ENCODE measurements at regions not wholly inside any gene's neighbourhood (a gene's known extent, or its start where the extent isn't known, plus 50 kb on each side); places are given as distances from the start of the nearest gene placed in this dataset.

- Histone ChIP-seq H3K4me3 (ENCODE audit: low read length in 2 of 2) (no peak overlapping the region), H3K36me3 (ENCODE audit: control insufficient read depth in 1 of 2, insufficient read depth in 2 of 2, low read length in 1 of 2) (no peaks in the 10 kb centered on the region), H3K4me1 (ENCODE audit: control insufficient read depth in 1 of 2, insufficient read depth in 2 of 2, low read length in 2 of 2) (no peaks in the 10 kb centered on the region), H3K27ac (ENCODE audit: low read depth in 1 of 2, low read length in 2 of 2) (no peak overlapping the region), H3K27me3 (ENCODE audit: control insufficient read depth in 1 of 2, insufficient read depth in 2 of 2, low read length in 1 of 2) (peaks cover 0 to 1% of the 10 kb centered on the region in 2 donors), H3K9me3 (ENCODE audit: control insufficient read depth, low read length) (no peaks in the 10 kb centered on the region)
- DNase-seq (no peak), ATAC-seq (ENCODE audit: low FRiP score) (no peak)
- 67 to 72% methylated on average over 3 of the region's 3 CpGs for WGBS, 2 donors
- intact Hi-C loops (cut with DNase I), result no loop called here
These were observed 318.7 kb downstream of the DHX35 start for GRCh38 chr20:39280875-39281274.

- intact Hi-C loops (cut with DNase I), result no loop called here
These were observed 316.2 kb downstream of the DHX35 start for GRCh38 chr20:39278230-39278788.

GRCh38 chr20:39277185-39277584 is 315.0 kb downstream of the DHX35 start:
- H3K4me1 ChIP-seq (ENCODE audit: control insufficient read depth in 1 of 2, insufficient read depth in 2 of 2, low read length in 2 of 2), result no peaks in the 10 kb centered on the region
- ATAC-seq (ENCODE audit: low FRiP score), result no peak
- H3K4me3 ChIP-seq (ENCODE audit: low read length in 2 of 2), result no peak overlapping the region
- DNase-seq, result no peak
- peaks cover 0 to 1% of the 10 kb centered on the region in 2 donors for H3K27me3 ChIP-seq (ENCODE audit: control insufficient read depth in 1 of 2, insufficient read depth in 2 of 2, low read length in 1 of 2)
- no peaks in the 10 kb centered on the region for H3K9me3 ChIP-seq (ENCODE audit: control insufficient read depth, low read length)
- intact Hi-C loops (cut with DNase I), result no loop called here
- WGBS, 2 donors, result 73 to 78% methylated on average over 7 of the region's 7 CpGs
- H3K36me3 ChIP-seq (ENCODE audit: control insufficient read depth in 1 of 2, insufficient read depth in 2 of 2, low read length in 1 of 2), result no peaks in the 10 kb centered on the region
- H3K27ac ChIP-seq (ENCODE audit: low read depth in 1 of 2, low read length in 2 of 2), result no peak overlapping the region

More at GRCh38 chr20:39278230-39278788, 316.2 kb downstream of the DHX35 start:
- Histone ChIP-seq H3K27me3 (ENCODE audit: control insufficient read depth in 1 of 2, insufficient read depth in 2 of 2, low read length in 1 of 2) (peaks cover 0 to 1% of the 10 kb centered on the region in 2 donors), H3K27ac (ENCODE audit: low read depth in 1 of 2, low read length in 2 of 2) (no peak overlapping the region), H3K36me3 (ENCODE audit: control insufficient read depth in 1 of 2, insufficient read depth in 2 of 2, low read length in 1 of 2) (no peaks in the 10 kb centered on the region), H3K9me3 (ENCODE audit: control insufficient read depth, low read length) (no peaks in the 10 kb centered on the region), H3K4me3 (ENCODE audit: low read length in 2 of 2) (no peak overlapping the region), H3K4me1 (ENCODE audit: control insufficient read depth in 1 of 2, insufficient read depth in 2 of 2, low read length in 2 of 2) (no peaks in the 10 kb centered on the region)
- ATAC-seq (ENCODE audit: low FRiP score) (no peak), DNase-seq (no peak)
- WGBS, 2 donors, result 72 to 74% methylated on average over 5 of the region's 5 CpGs

GRCh38 chr20:39270837-39271604 is 308.9 kb downstream of the DHX35 start:
- 48 to 53% methylated on average over 10 of the region's 10 CpGs for WGBS, 2 donors
- Histone ChIP-seq H3K4me1 (ENCODE audit: control insufficient read depth in 1 of 2, insufficient read depth in 2 of 2, low read length in 2 of 2) (no peaks in the 10 kb centered on the region), H3K4me3 (ENCODE audit: low read length in 2 of 2) (no peak overlapping the region), H3K36me3 (ENCODE audit: control insufficient read depth in 1 of 2, insufficient read depth in 2 of 2, low read length in 1 of 2) (no peaks in the 10 kb centered on the region), H3K9me3 (ENCODE audit: control insufficient read depth, low read length) (no peaks in the 10 kb centered on the region), H3K27me3 (ENCODE audit: control insufficient read depth in 1 of 2, insufficient read depth in 2 of 2, low read length in 1 of 2) (no peaks in the 10 kb centered on the region), H3K27ac (ENCODE audit: low read depth in 1 of 2, low read length in 2 of 2) (no peak overlapping the region)
- ATAC-seq (ENCODE audit: low FRiP score) (no peak), DNase-seq (no peak)
- intact Hi-C loops (cut with DNase I), result no loop called here

GRCh38 chr20:39269493-39270217 is 307.5 kb downstream of the DHX35 start:
- H3K4me3 ChIP-seq (ENCODE audit: low read length in 2 of 2), result no peak overlapping the region
- DNase-seq (no peak), ATAC-seq (ENCODE audit: low FRiP score) (no peak)
- intact Hi-C loops (cut with DNase I), result loop anchor here (2.0 to 5.0 kb wide), 2 partner anchors 603 to 1693 kb away; no protein-coding TSS in a partner anchor
- no peaks in the 10 kb centered on the region for H3K36me3 ChIP-seq (ENCODE audit: control insufficient read depth in 1 of 2, insufficient read depth in 2 of 2, low read length in 1 of 2)
- no peak overlapping the region for H3K27ac ChIP-seq (ENCODE audit: low read depth in 1 of 2, low read length in 2 of 2)
- no peaks in the 10 kb centered on the region for H3K27me3 ChIP-seq (ENCODE audit: control insufficient read depth in 1 of 2, insufficient read depth in 2 of 2, low read length in 1 of 2)
- H3K9me3 ChIP-seq (ENCODE audit: control insufficient read depth, low read length), result no peaks in the 10 kb centered on the region
- H3K4me1 ChIP-seq (ENCODE audit: control insufficient read depth in 1 of 2, insufficient read depth in 2 of 2, low read length in 2 of 2), result no peaks in the 10 kb centered on the region
- 8% methylated on average over 1 of the region's 1 CpG for WGBS, 2 donors

GRCh38 chr20:39268981-39269461 is 306.9 kb downstream of the DHX35 start:
- no peaks in the 10 kb centered on the region for H3K9me3 ChIP-seq (ENCODE audit: control insufficient read depth, low read length)
- WGBS, 2 donors, result 48 to 61% methylated on average over 6 to 7 of the region's 7 CpGs

GRCh38 chr20:39268491-39268951 is 306.4 kb downstream of the DHX35 start:
- Histone ChIP-seq H3K9me3 (ENCODE audit: control insufficient read depth, low read length) (no peaks in the 10 kb centered on the region), H3K27ac (ENCODE audit: low read depth in 1 of 2, low read length in 2 of 2) (no peak overlapping the region), H3K36me3 (ENCODE audit: control insufficient read depth in 1 of 2, insufficient read depth in 2 of 2, low read length in 1 of 2) (no peaks in the 10 kb centered on the region), H3K4me3 (ENCODE audit: low read length in 2 of 2) (no peak overlapping the region), H3K4me1 (ENCODE audit: control insufficient read depth in 1 of 2, insufficient read depth in 2 of 2, low read length in 2 of 2) (no peaks in the 10 kb centered on the region), H3K27me3 (ENCODE audit: control insufficient read depth in 1 of 2, insufficient read depth in 2 of 2, low read length in 1 of 2) (no peaks in the 10 kb centered on the region)
- intact Hi-C loops (cut with DNase I), result loop anchor here (2.0 to 5.0 kb wide), 2 partner anchors 604 to 1694 kb away; no protein-coding TSS in a partner anchor
- peak; percentile 12 for ATAC-seq (ENCODE audit: low FRiP score)
- WGBS, 2 donors, result 68 to 69% methylated on average over 9 of the region's 9 CpGs
- DNase-seq, result no peak

More at GRCh38 chr20:39268981-39269461, 306.9 kb downstream of the DHX35 start:
- Histone ChIP-seq H3K36me3 (ENCODE audit: control insufficient read depth in 1 of 2, insufficient read depth in 2 of 2, low read length in 1 of 2) (no peaks in the 10 kb centered on the region), H3K4me1 (ENCODE audit: control insufficient read depth in 1 of 2, insufficient read depth in 2 of 2, low read length in 2 of 2) (no peaks in the 10 kb centered on the region), H3K27me3 (ENCODE audit: control insufficient read depth in 1 of 2, insufficient read depth in 2 of 2, low read length in 1 of 2) (no peaks in the 10 kb centered on the region), H3K27ac (ENCODE audit: low read depth in 1 of 2, low read length in 2 of 2) (no peak overlapping the region), H3K4me3 (ENCODE audit: low read length in 2 of 2) (no peak overlapping the region)
- ATAC-seq (ENCODE audit: low FRiP score) (peak; percentile 73), DNase-seq (peak in 1 of 2 donors; percentile 84)
- intact Hi-C loops (cut with DNase I), result loop anchor here (2.0 to 5.0 kb wide), 2 partner anchors 604 to 1693 kb away; no protein-coding TSS in a partner anchor

- H3K4me3 ChIP-seq (ENCODE audit: low read length in 2 of 2), result no peak overlapping the region
- H3K9me3 ChIP-seq (ENCODE audit: control insufficient read depth, low read length), result no peaks in the 10 kb centered on the region
- ATAC-seq (ENCODE audit: low FRiP score) (no peak), DNase-seq (no peak)
- intact Hi-C loops (cut with DNase I), result loop anchor here in 1 of 2 donors (5.0 kb wide), 1 partner anchor 1695 kb away; no protein-coding TSS in a partner anchor
- 89 to 90% methylated on average over 4 of the region's 4 CpGs for WGBS, 2 donors
- H3K27ac ChIP-seq (ENCODE audit: low read depth in 1 of 2, low read length in 2 of 2), result no peak overlapping the region
- no peaks in the 10 kb centered on the region for H3K36me3 ChIP-seq (ENCODE audit: control insufficient read depth in 1 of 2, insufficient read depth in 2 of 2, low read length in 1 of 2)
- no peaks in the 10 kb centered on the region for H3K27me3 ChIP-seq (ENCODE audit: control insufficient read depth in 1 of 2, insufficient read depth in 2 of 2, low read length in 1 of 2)
- no peaks in the 10 kb centered on the region for H3K4me1 ChIP-seq (ENCODE audit: control insufficient read depth in 1 of 2, insufficient read depth in 2 of 2, low read length in 2 of 2)
These were observed 304.8 kb downstream of the DHX35 start for GRCh38 chr20:39266989-39267388.
